GM19238 (cell line): ENCODE measurements at regions not wholly inside any gene's neighbourhood (a gene's known extent, or its start where the extent isn't known, plus 50 kb on each side); places are given as distances from the start of the nearest gene placed in this dataset.

Source experiments
- DNase-seq: peaks from one replicate; pipeline ENCODE4 v3.0.0; 2011; ENCODE audit warnings: low spot score; ENCODE audit not compliant: insufficient read length

- DNase-seq, result no peak
These were observed 73.0 kb upstream of the RAB12 start for GRCh38 chr18:8536231-8536630.

- DNase-seq, result no peak
These were observed 72.3 kb upstream of the RAB12 start for GRCh38 chr18:8536922-8537321.

- DNase-seq, result no peak
These were observed 71.8 kb upstream of the RAB12 start for GRCh38 chr18:8537400-8537799.

- DNase-seq, result no peak
These were observed 70.3 kb upstream of the RAB12 start for GRCh38 chr18:8538935-8539334.

GRCh38 chr18:8546677-8547076 is 62.6 kb upstream of the RAB12 start:
- no peak for DNase-seq

- no peak for DNase-seq
These were observed 61.1 kb upstream of the RAB12 start for GRCh38 chr18:8548186-8548585.

- DNase-seq, result no peak
These were observed 59.9 kb upstream of the RAB12 start for GRCh38 chr18:8549254-8549757.

- no peak for DNase-seq
These were observed 57.1 kb upstream of the RAB12 start for GRCh38 chr18:8552151-8552550.

GRCh38 chr18:8554354-8554753 is 54.9 kb upstream of the RAB12 start:
- no peak for DNase-seq

- DNase-seq, result no peak
These were observed 52.8 kb upstream of the RAB12 start for GRCh38 chr18:8556424-8556823.
